A673 (cell line): ENCODE measurements at regions not wholly inside any gene's neighbourhood (a gene's known extent, or its start where the extent isn't known, plus 50 kb on each side); places are given as distances from the start of the nearest gene placed in this dataset.

Experiments used
- BruUV-seq: library from RNA; stranded (reverse); fragments of 400-500 nt; replicated peaks from 2 replicates; lab custom pipeline; 2021; lab: Mats Ljungman, UMichigan
- CTCF ChIA-PET: fragments of 300-600 bp; sonication (Branson Sonifier 250); formaldehyde crosslinking; loops from one replicate; lab custom pipeline; 2022; ENCODE audit warnings: antibody characterized with exemption; lab: Charles Lee
- POLR2A ChIA-PET: fragments of 300-600 bp; sonication (Branson Sonifier 250); formaldehyde crosslinking; loops from one replicate; lab custom pipeline; 2022; ENCODE audit warnings: antibody characterized with exemption; ENCODE audit not compliant: low non-redundant PET; lab: Charles Lee
- DNase-seq: peaks from one replicate; pipeline ENCODE4 v3.0.0-alpha.2; 2015; ENCODE audit warnings: low spot score
- H3K27ac ChIP-seq: fragments of 200-600 bp; sonication (generic); 2 replicates; pipeline ENCODE4 v1.5.1; 2016; ENCODE audit warnings: mixed run types, low read depth, mild to moderate bottlenecking, mixed read lengths, antibody characterized with exemption, low read length; ENCODE audit not compliant: poor library complexity, severe bottlenecking
- H3K27me3 ChIP-seq: fragments of 200-600 bp; sonication (generic); replicated peaks from 2 replicates; pipeline ENCODE4 v1.6.1; 2017; ENCODE audit warnings: mixed run types, low read depth, mild to moderate bottlenecking, mixed read lengths, antibody characterized with exemption, low read length; ENCODE audit not compliant: insufficient read depth, poor library complexity
- H3K36me3 ChIP-seq: fragments of 200-600 bp; sonication (generic); 2 replicates; pipeline ENCODE4 v1.6.1; 2016; ENCODE audit warnings: mixed run types, mild to moderate bottlenecking, mixed read lengths, antibody characterized with exemption, low read length; ENCODE audit not compliant: insufficient read depth, poor library complexity, severe bottlenecking
- H3K4me1 ChIP-seq: fragments of 200-600 bp; sonication (generic); 2 replicates; pipeline ENCODE4 v1.6.1; 2017; ENCODE audit warnings: mixed run types, mild to moderate bottlenecking, mixed read lengths, antibody characterized with exemption, low read length; ENCODE audit not compliant: insufficient read depth, poor library complexity, severe bottlenecking
- H3K4me3 ChIP-seq: fragments of 200-600 bp; sonication (generic); 2 replicates; pipeline ENCODE4 v1.5.1; 2016; ENCODE audit warnings: low read depth, mixed run types, mild to moderate bottlenecking, mixed read lengths, low read length; ENCODE audit not compliant: poor library complexity, severe bottlenecking
- H3K9me3 ChIP-seq: fragments of 200-600 bp; sonication (generic); 2 replicates; pipeline ENCODE4 v1.6.1; 2016; ENCODE audit warnings: mixed run types, low read depth, mild to moderate bottlenecking, mixed read lengths, antibody characterized with exemption, low read length; ENCODE audit not compliant: poor library complexity, severe bottlenecking
- CTCF ChIP-seq: fragments of 300-800, 200-600 bp; sonication (generic); conservative IDR thresholded peaks from 2 replicates; pipeline ENCODE4 v1.5.1; 2017; ENCODE audit warnings: low read depth, mild to moderate bottlenecking, antibody characterized with exemption, low read length, moderate library complexity, mixed read lengths
- EZH2 ChIP-seq: fragments of 200-600 bp; sonication (generic); IDR thresholded peaks from 2 replicates; pipeline ENCODE4 v1.6.1; 2017; ENCODE audit warnings: borderline replicate concordance, low read depth, mild to moderate bottlenecking, mixed read lengths, antibody characterized with exemption, low read length; ENCODE audit not compliant: poor library complexity, severe bottlenecking
- intact Hi-C: fragments of 100-400 bp; cut with micrococcal nuclease; formaldehyde crosslinking; loops from one replicate; pipeline ENCODE4 v1.10.0; 2022; ENCODE audit not compliant: unreplicated experiment

- no TSS peak for BruUV-seq
- no peak for DNase-seq
- Histone ChIP-seq H3K27ac (no peak overlapping the region), H3K9me3 (no peaks in the 10 kb centered on the region), H3K36me3 (no peaks in the 10 kb centered on the region), H3K27me3 (no peaks in the 10 kb centered on the region), H3K4me3 (no peak overlapping the region), H3K4me1 (no peaks in the 10 kb centered on the region)
- ChIA-PET POLR2A (no interaction called here), CTCF (no interaction called here)
- TF ChIP-seq EZH2 (no peak), CTCF (no peak)
- intact Hi-C loops, result no loop called here
Observed at GRCh38 chr16:52785653-52786052, 238.7 kb upstream of the TOX3 start.

- Histone ChIP-seq H3K27me3 (no peaks in the 10 kb centered on the region), H3K4me3 (no peak overlapping the region), H3K27ac (no peak overlapping the region), H3K4me1 (no peaks in the 10 kb centered on the region), H3K9me3 (no peaks in the 10 kb centered on the region), H3K36me3 (no peaks in the 10 kb centered on the region)
- no TSS peak for BruUV-seq
- ChIA-PET POLR2A (no interaction called here), CTCF (no interaction called here)
- DNase-seq, result no peak
- TF ChIP-seq CTCF (no peak), EZH2 (no peak)
- intact Hi-C loops, result no loop called here
Observed at GRCh38 chr16:52783616-52784015, 236.7 kb upstream of the TOX3 start.

- Histone ChIP-seq H3K36me3 (no peaks in the 10 kb centered on the region), H3K27ac (no peak overlapping the region), H3K9me3 (no peaks in the 10 kb centered on the region), H3K4me3 (no peak overlapping the region), H3K27me3 (no peaks in the 10 kb centered on the region), H3K4me1 (no peaks in the 10 kb centered on the region)
- no peak for TF ChIP-seq CTCF
- intact Hi-C loops, result no loop called here
- no peak for DNase-seq
- BruUV-seq, result no TSS peak
- ChIA-PET POLR2A (no interaction called here), CTCF (no interaction called here)
Observed at GRCh38 chr16:52781005-52781630, 234.2 kb upstream of the TOX3 start.
